Endothelial cell of umbilical vein (primary cell): ENCODE measurements at regions not wholly inside any gene's neighbourhood (a gene's known extent, or its start where the extent isn't known, plus 50 kb on each side); places are given as distances from the start of the nearest gene placed in this dataset.

ENCODE experiments used
- CTCF ChIP-seq, 2 donors: IDR thresholded peaks; 1 replicate in 1 of 2; 2 replicates in 1 of 2; pipeline ENCODE4 v1.5.1; 2011; ENCODE audit warnings: low read length in 2 of 2, mild to moderate bottlenecking in 2 of 2, moderate library complexity in 2 of 2, control low read depth in 1 of 2, inconsistent platforms in 1 of 2, low read depth in 1 of 2; ENCODE audit not compliant: insufficient read depth in 1 of 2; ENCODE audit errors: extremely low read depth in 1 of 2
- EZH2 ChIP-seq: IDR thresholded peaks from 2 replicates; pipeline ENCODE4 v1.6.1; 2012; ENCODE audit warnings: borderline replicate concordance, low read depth, mild to moderate bottlenecking, moderate library complexity, low read length, inconsistent platforms; ENCODE audit not compliant: severe bottlenecking
- POLR2A ChIP-seq: IDR thresholded peaks from 2 replicates; pipeline ENCODE4 v1.6.1; 2012; ENCODE audit warnings: low read depth, mild to moderate bottlenecking, control low read depth, low read length
- POLR2AphosphoS5 ChIP-seq: IDR thresholded peaks from 2 replicates; pipeline ENCODE4 v1.6.1; 2012; ENCODE audit warnings: low read depth, mild to moderate bottlenecking, control low read depth, low read length, moderate library complexity; ENCODE audit not compliant: insufficient read depth

- TF ChIP-seq POLR2A (no peak), EZH2 (no peak), CTCF (IDR thresholded peaks at IDR 0.05; ENCODE audit: extremely low read depth in 1 of 2, insufficient read depth in 1 of 2, low read depth in 1 of 2, low read length in 2 of 2) (no peak), POLR2AphosphoS5 (no peak)
Measured at GRCh38 chr7:86089455-86089854, 554.3 kb upstream of the GRM3 start.
